Epithelial cell of esophagus (primary cell): ENCODE measurements at regions not wholly inside any gene's neighbourhood (a gene's known extent, or its start where the extent isn't known, plus 50 kb on each side); places are given as distances from the start of the nearest gene placed in this dataset.

Experiments used
- DNase-seq: peaks from one replicate; pipeline ENCODE4 v3.0.0; 2010; ENCODE audit warnings: low read depth
- H3K4me3 ChIP-seq: 2 replicates; pipeline ENCODE4 v1.5.1; 2011; ENCODE audit warnings: mild to moderate bottlenecking, low read length, control low read depth
- CTCF ChIP-seq: IDR thresholded peaks from 2 replicates; pipeline ENCODE4 v1.5.1; 2011; ENCODE audit warnings: low read depth, mild to moderate bottlenecking, low read length, control low read depth, inconsistent platforms; ENCODE audit not compliant: insufficient read depth; ENCODE audit errors: missing control alignments

GRCh38 chr10:88042160-88043100 is 179.0 kb downstream of the PTEN start:
- TF ChIP-seq CTCF = no peak
- peak overlapping the region; percentile 6 for H3K4me3 ChIP-seq
- peak; percentile 97 for DNase-seq

- no peak for DNase-seq
- H3K4me3 ChIP-seq = no peak overlapping the region
- no peak for TF ChIP-seq CTCF
Measured at GRCh38 chr10:88045096-88045495, 181.7 kb downstream of the PTEN start.

- no peak overlapping the region for H3K4me3 ChIP-seq
- no peak for TF ChIP-seq CTCF
Measured at GRCh38 chr10:88045656-88046415, 182.4 kb downstream of the PTEN start.

GRCh38 chr10:88047579-88047978 is 184.2 kb downstream of the PTEN start:
- DNase-seq = no peak
- H3K4me3 ChIP-seq = no peak overlapping the region
- no peak for TF ChIP-seq CTCF

More at GRCh38 chr10:88045656-88046415, 182.4 kb downstream of the PTEN start:
- DNase-seq = no peak

GRCh38 chr10:88048312-88048711 is 184.9 kb downstream of the PTEN start:
- TF ChIP-seq CTCF = no peak
- no peak overlapping the region for H3K4me3 ChIP-seq
- peak; percentile 26 for DNase-seq

GRCh38 chr10:88049204-88049603 is 185.8 kb downstream of the PTEN start:
- H3K4me3 ChIP-seq = no peak overlapping the region
- TF ChIP-seq CTCF = no peak
- DNase-seq = no peak
